ENCODE measurements at regions not wholly inside any gene's neighbourhood (a gene's known extent, or its start where the extent isn't known, plus 50 kb on each side); places are given as distances from the start of the nearest gene placed in this dataset.
"Not testable (repeated sequence)": the region's sequence is repeated elsewhere in the genome, so short reads cannot be mapped to it uniquely, and the experiment has no call there.

DNA sequence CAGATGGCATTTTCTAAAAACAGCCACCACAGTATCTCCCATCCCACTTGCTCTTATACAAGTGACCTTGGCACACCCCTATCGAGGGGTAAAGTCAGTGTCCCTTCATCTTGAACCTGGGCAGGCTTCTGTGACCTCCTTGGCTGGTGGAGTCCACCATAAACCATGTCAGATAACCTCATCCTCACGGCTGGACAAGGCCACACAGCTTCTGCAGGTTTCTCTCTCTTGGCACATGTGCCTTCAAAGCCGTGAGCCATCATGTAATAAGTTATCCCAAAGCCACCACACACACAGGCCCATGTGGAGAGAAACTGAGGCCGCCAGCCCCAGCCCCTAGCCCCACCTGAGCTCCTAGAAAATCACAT, 105.4 kb downstream of the SNX5 start:
- no peaks in the 10 kb centered on the region for H4K20me1 ChIP-seq (ENCODE audit: insufficient read depth)
- H3K4me3 ChIP-seq: no peak overlapping the region
- no peaks in the 10 kb centered on the region for H3K36me3 ChIP-seq (ENCODE audit: low read depth)
- in situ Hi-C loops (cut with MboI): no loop called here
- no peak overlapping the region for H3K9ac ChIP-seq
- H3K9me3 ChIP-seq (ENCODE audit: low read depth): no peaks in the 10 kb centered on the region
- H3F3A ChIP-seq (ENCODE audit: insufficient read depth): no peaks in the 10 kb centered on the region
- H3K27ac ChIP-seq: no peak overlapping the region
- H3K79me2 ChIP-seq (ENCODE audit: insufficient read depth): no peaks in the 10 kb centered on the region
- 0 out of 2 replicates have a peak, but pooled peaks cover 4% of the 10 kb centered on the region for H3K4me1 ChIP-seq (ENCODE audit: insufficient read depth)
- no peaks in the 10 kb centered on the region for H3K27me3 ChIP-seq (replicated peaks; ENCODE audit: insufficient read depth)
- DNase-seq: no peak
- TF ChIP-seq EZH2 (IDR thresholded peaks at IDR 0.05; ENCODE audit: insufficient read depth, poor library complexity, severe bottlenecking) (no peak), EZH2phosphoT487 (IDR thresholded peaks at IDR 0.05; ENCODE audit: insufficient read depth, low read depth) (no peak)
- WGBS, 2 experiments (ENCODE audit: low coverage in 1 of 2, low lambda C conversion rate in 2 of 2, missing lambda C conversion rate in 2 of 2): 80 to 87% methylated on average over 4 of the region's 4 CpGs
- no peak overlapping the region for H3K4me2 ChIP-seq (ENCODE audit: unreplicated experiment)
- H2AFZ ChIP-seq: no peak overlapping the region
- H3K9me2 ChIP-seq (ENCODE audit: insufficient read depth): no peaks in the 10 kb centered on the region

DNA sequence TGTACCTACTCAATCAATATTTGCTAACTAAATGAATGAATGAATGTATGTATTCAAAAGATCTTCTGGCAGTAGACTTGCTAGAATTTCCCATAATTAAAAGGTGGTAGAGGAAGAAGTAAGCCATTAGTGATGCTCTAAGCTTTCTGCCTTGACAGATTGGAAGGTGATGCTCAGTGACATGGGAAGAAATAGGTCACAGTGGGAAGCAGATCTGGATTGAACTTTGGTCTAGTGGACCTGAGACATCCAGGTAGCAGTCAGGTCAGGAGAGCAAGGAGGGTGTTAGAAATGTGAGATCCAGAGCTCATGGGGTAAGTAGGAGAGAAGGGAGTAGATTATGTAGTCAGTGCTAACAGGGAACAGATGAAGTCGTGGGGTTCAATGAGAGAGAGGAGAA, 106.4 kb downstream of the SNX5 start:
- Histone ChIP-seq H2AFZ (no peak overlapping the region), H3K9me3 (ENCODE audit: low read depth) (no peaks in the 10 kb centered on the region), H3K27me3 (replicated peaks; ENCODE audit: insufficient read depth) (no peaks in the 10 kb centered on the region), H3K4me1 (ENCODE audit: insufficient read depth) (no peaks in the 10 kb centered on the region), H3K27ac (no peak overlapping the region), H4K20me1 (ENCODE audit: insufficient read depth) (no peaks in the 10 kb centered on the region), H3F3A (ENCODE audit: insufficient read depth) (no peaks in the 10 kb centered on the region), H3K9ac (no peak overlapping the region), H3K4me2 (ENCODE audit: unreplicated experiment) (no peak overlapping the region), H3K9me2 (ENCODE audit: insufficient read depth) (no peaks in the 10 kb centered on the region), H3K4me3 (no peak overlapping the region), H3K79me2 (ENCODE audit: insufficient read depth) (no peaks in the 10 kb centered on the region), H3K36me3 (ENCODE audit: low read depth) (no peaks in the 10 kb centered on the region)
- in situ Hi-C loops (cut with MboI): no loop called here
- TF ChIP-seq EZH2phosphoT487 (IDR thresholded peaks at IDR 0.05; ENCODE audit: insufficient read depth, low read depth): no peak
- TF ChIP-seq EZH2 (IDR thresholded peaks at IDR 0.05; ENCODE audit: insufficient read depth, poor library complexity, severe bottlenecking): no peak
- DNase-seq: no peak
- 46 to 94% methylated on average over 1 of the region's 1 CpG for WGBS, 2 experiments (ENCODE audit: low coverage in 1 of 2, low lambda C conversion rate in 2 of 2, missing lambda C conversion rate in 2 of 2)

DNA sequence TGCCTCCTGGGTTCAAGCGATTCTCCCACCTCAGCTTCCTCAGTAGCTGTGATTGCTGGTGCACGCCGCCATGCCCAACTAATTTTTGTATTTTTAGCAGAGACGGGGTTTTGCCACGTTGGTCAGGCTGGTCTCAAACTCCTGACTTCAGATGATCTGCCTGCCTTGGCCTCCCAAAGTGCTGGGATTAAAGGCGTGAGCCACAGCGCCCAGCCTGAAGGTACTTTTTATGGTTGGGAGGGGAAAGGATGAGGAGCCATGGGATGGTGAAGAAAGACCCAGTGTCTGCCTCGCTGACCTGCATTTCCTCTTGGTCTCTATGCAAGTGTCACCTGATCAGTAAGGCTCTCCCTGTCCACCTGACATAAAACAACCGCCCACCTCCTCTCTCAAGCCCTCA, 107.0 kb downstream of the SNX5 start:
- H3K9me3 ChIP-seq (ENCODE audit: low read depth); H3K79me2 ChIP-seq (ENCODE audit: insufficient read depth); H2AFZ ChIP-seq; H3K4me1 ChIP-seq (ENCODE audit: insufficient read depth); H3K27me3 ChIP-seq (replicated peaks; ENCODE audit: insufficient read depth); H3K4me3 ChIP-seq; H4K20me1 ChIP-seq (ENCODE audit: insufficient read depth); H3F3A ChIP-seq (ENCODE audit: insufficient read depth); DNase-seq; in situ Hi-C loops (cut with MboI); H3K9ac ChIP-seq; H3K9me2 ChIP-seq (ENCODE audit: insufficient read depth); H3K4me2 ChIP-seq (ENCODE audit: unreplicated experiment); H3K36me3 ChIP-seq (ENCODE audit: low read depth); H3K27ac ChIP-seq: not testable (repeated sequence)
- 84 to 87% methylated on average over 9 of the region's 9 CpGs for WGBS, 2 experiments (ENCODE audit: low coverage in 1 of 2, low lambda C conversion rate in 2 of 2, missing lambda C conversion rate in 2 of 2)

DNA sequence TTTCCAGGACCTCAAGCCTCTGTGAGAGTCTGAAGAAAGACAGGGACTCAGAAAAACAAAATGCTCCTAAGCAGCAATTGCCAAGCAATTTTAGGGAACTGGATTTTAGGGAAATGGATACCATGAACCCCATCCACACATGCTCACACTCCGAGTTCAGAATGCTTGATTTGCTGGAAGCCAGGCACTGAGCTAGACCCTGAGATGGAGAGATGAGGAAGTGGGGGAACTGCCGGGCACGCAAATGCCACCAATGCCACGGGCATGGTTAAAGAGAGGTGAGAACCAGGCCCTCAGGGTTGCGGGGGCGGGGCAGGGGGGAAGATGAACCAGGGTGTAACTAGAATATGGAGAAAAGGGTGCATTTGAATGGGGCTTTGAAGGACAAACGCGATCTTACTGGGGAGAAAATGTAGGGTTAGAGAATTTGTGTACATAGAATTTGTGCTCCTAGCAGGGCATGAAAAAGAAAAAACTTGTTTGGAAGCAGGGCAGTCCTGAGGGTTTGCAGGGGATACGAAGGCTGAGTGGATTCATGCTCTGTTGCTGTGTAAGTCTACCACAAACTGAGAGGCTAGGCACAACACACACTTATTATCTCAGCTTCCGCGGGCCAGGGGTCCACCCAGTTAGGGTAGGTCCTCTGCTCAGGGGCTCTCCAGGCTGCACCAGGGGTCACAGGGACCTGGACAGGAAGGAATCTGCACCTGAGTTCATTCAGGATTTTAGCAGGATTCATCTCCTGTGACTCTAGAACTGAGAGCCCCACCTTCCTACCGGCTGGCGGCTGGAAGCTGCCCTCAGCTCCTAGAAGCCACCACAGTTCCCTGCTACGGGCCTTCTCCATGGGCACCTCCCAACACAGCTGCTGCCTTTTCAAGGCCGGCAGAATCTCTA, 108.0 kb downstream of the SNX5 start:
- Histone ChIP-seq H3K4me1 (ENCODE audit: insufficient read depth) (no peaks in the 10 kb centered on the region), H3K27me3 (replicated peaks; ENCODE audit: insufficient read depth) (no peaks in the 10 kb centered on the region), H3F3A (ENCODE audit: insufficient read depth) (no peaks in the 10 kb centered on the region), H3K27ac (no peak overlapping the region), H2AFZ (no peak overlapping the region), H3K79me2 (ENCODE audit: insufficient read depth) (no peaks in the 10 kb centered on the region), H3K36me3 (ENCODE audit: low read depth) (no peaks in the 10 kb centered on the region), H3K9me2 (ENCODE audit: insufficient read depth) (no peaks in the 10 kb centered on the region), H3K9me3 (ENCODE audit: low read depth) (no peaks in the 10 kb centered on the region), H3K9ac (no peak overlapping the region), H3K4me3 (no peak overlapping the region), H4K20me1 (ENCODE audit: insufficient read depth) (no peaks in the 10 kb centered on the region), H3K4me2 (ENCODE audit: unreplicated experiment) (no peak overlapping the region)
- TF ChIP-seq EZH2 (IDR thresholded peaks at IDR 0.05; ENCODE audit: insufficient read depth, poor library complexity, severe bottlenecking) (no peak), EZH2phosphoT487 (IDR thresholded peaks at IDR 0.05; ENCODE audit: insufficient read depth, low read depth) (no peak)
- no peak for DNase-seq
- 82 to 87% methylated on average over 15 of the region's 15 CpGs for WGBS, 2 experiments (ENCODE audit: low coverage in 1 of 2, low lambda C conversion rate in 2 of 2, missing lambda C conversion rate in 2 of 2)
- in situ Hi-C loops (cut with MboI): no loop called here
